Keratinocyte (primary cell): ENCODE measurements at regions not wholly inside any gene's neighbourhood (a gene's known extent, or its start where the extent isn't known, plus 50 kb on each side); places are given as distances from the start of the nearest gene placed in this dataset.

ENCODE experiments used
- DNase-seq: peaks from one replicate; pipeline ENCODE4 v3.0.0-alpha.2; 2011; ENCODE audit warnings: low read depth, missing footprints, low spot score
- FAIRE-seq: peaks from 2 replicates; lab custom pipeline; 2011; peaks lifted over from hg19 to GRCh38; lab: Jason Lieb, UNC
- H2AFZ ChIP-seq: 2 replicates; pipeline ENCODE4 v1.6.0; 2012; ENCODE audit warnings: low read length, control low read depth, inconsistent platforms; ENCODE audit not compliant: control insufficient read depth
- H3K27ac ChIP-seq: 2 replicates; pipeline ENCODE4 v1.5.1; 2011; ENCODE audit warnings: low read length; ENCODE audit not compliant: control insufficient read depth, insufficient read depth
- H3K27me3 ChIP-seq: 3 replicates; pipeline ENCODE4 v1.6.0; 2011; ENCODE audit warnings: low read length; ENCODE audit not compliant: control insufficient read depth, insufficient read depth; ENCODE audit errors: extremely low read depth
- H3K36me3 ChIP-seq, 2 experiments: 2 replicates in 1 of 2; 3 replicates in 1 of 2; pipeline ENCODE4 v1.5.1; 2011; ENCODE audit warnings: low read length in 2 of 2, mild to moderate bottlenecking in 1 of 2; ENCODE audit not compliant: control insufficient read depth in 2 of 2, insufficient read depth in 2 of 2; ENCODE audit errors: extremely low read depth in 1 of 2
- H3K4me1 ChIP-seq: 3 replicates; pipeline ENCODE4 v1.5.1; 2011; ENCODE audit warnings: low read length; ENCODE audit not compliant: control insufficient read depth, insufficient read depth; ENCODE audit errors: extremely low read depth
- H3K4me2 ChIP-seq: 3 replicates; pipeline ENCODE4 v1.6.0; 2011; ENCODE audit warnings: low read depth, low read length; ENCODE audit not compliant: control insufficient read depth, insufficient read depth; ENCODE audit errors: extremely low read depth
- H3K4me3 ChIP-seq, 3 experiments: fragments of 200-600 bp in 1 of 3; sonication (generic) in 1 of 3; 2 replicates in 2 of 3; 3 replicates in 1 of 3; pipeline ENCODE4 v1.5.1; 2011 to 2016; ENCODE audit warnings: low read length in 3 of 3, mild to moderate bottlenecking in 3 of 3, control low read depth in 2 of 3, inconsistent platforms in 1 of 3, low read depth in 1 of 3, mixed read lengths in 1 of 3, mixed run types in 1 of 3, moderate library complexity in 1 of 3; ENCODE audit not compliant: control insufficient read depth in 2 of 3, insufficient read depth in 2 of 3; ENCODE audit errors: extremely low read depth in 1 of 3
- H3K79me2 ChIP-seq: 2 replicates; pipeline ENCODE4 v1.6.0; 2012; ENCODE audit warnings: low read length; ENCODE audit not compliant: control insufficient read depth, insufficient read depth
- H3K9ac ChIP-seq: 3 replicates; pipeline ENCODE4 v1.6.0; 2011; ENCODE audit warnings: low read length; ENCODE audit not compliant: control insufficient read depth, insufficient read depth; ENCODE audit errors: extremely low read depth
- H3K9me1 ChIP-seq: 3 replicates; pipeline ENCODE4 v1.6.0; 2011; ENCODE audit warnings: low read length; ENCODE audit not compliant: control insufficient read depth, insufficient read depth; ENCODE audit errors: extremely low read depth
- H3K9me3 ChIP-seq: 2 replicates; pipeline ENCODE4 v1.5.1; 2012; ENCODE audit warnings: low read depth, low read length; ENCODE audit not compliant: control insufficient read depth
- H4K20me1 ChIP-seq: 3 replicates; pipeline ENCODE4 v1.6.0; 2011; ENCODE audit warnings: low read length; ENCODE audit not compliant: control insufficient read depth, insufficient read depth; ENCODE audit errors: extremely low read depth
- EZH2 ChIP-seq: IDR thresholded peaks from one replicate; pipeline ENCODE4 v1.6.1; 2012; ENCODE audit warnings: inconsistent platforms, mild to moderate bottlenecking, low read length, moderate library complexity
- dilution Hi-C: fragments of 300-500 bp; cut with MboI; formaldehyde crosslinking; loops from one replicate; pipeline ENCODE4 v1.7.0; 2020; ENCODE audit warnings: low sequenced_read_pairs; ENCODE audit not compliant: extremely low pct_ligation_motif_present
- TF ChIP-seq, protein P1 (sequence below), 3 experiments: IDR thresholded peaks in 1 of 3; conservative IDR thresholded peaks in 1 of 3; optimal IDR thresholded peaks in 1 of 3; 2 replicates in 2 of 3; 3 replicates in 1 of 3; pipeline versions ENCODE3 to v1.5.1; 2011; ENCODE audit warnings: low read length in 3 of 3, mild to moderate bottlenecking in 3 of 3, moderate library complexity in 2 of 3, control low read depth in 1 of 3, inconsistent platforms in 1 of 3; ENCODE audit not compliant: insufficient read depth in 2 of 3; ENCODE audit errors: extremely low read depth in 1 of 3

DNA sequence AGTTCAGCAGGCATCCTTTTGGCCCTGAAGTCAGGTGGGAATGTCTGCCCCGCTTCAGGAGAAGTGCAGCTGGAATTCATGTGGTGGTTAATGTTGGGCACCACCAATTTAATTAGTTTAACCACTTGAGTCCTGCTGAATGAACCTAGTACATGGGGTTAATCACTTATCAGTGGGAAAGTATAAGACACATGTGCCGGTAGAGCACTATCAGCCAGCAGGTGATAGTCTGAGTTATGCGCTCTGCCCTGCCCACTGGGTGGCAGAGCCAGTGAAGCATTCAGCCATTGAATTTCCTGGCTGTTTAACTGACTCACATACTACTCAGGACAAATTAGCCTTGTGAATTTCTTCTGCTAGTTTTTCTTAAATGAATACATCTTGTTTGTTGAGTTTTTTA, 789.7 kb upstream of the PRR20A start:
- H3K9me1 ChIP-seq, result no peaks in the 10 kb centered on the region
- H3K4me1 ChIP-seq, result no peaks in the 10 kb centered on the region
- no peak for DNase-seq
- H4K20me1 ChIP-seq, result no peaks in the 10 kb centered on the region
- no peaks in the 10 kb centered on the region for H3K27me3 ChIP-seq
- no peak for FAIRE-seq
- H3K9me3 ChIP-seq, result no peaks in the 10 kb centered on the region
- H3K4me3 ChIP-seq, result no peak overlapping the region
- no peaks in the 10 kb centered on the region for H3K79me2 ChIP-seq
- no peak for TF ChIP-seq EZH2
- TF ChIP-seq, protein P1, sequence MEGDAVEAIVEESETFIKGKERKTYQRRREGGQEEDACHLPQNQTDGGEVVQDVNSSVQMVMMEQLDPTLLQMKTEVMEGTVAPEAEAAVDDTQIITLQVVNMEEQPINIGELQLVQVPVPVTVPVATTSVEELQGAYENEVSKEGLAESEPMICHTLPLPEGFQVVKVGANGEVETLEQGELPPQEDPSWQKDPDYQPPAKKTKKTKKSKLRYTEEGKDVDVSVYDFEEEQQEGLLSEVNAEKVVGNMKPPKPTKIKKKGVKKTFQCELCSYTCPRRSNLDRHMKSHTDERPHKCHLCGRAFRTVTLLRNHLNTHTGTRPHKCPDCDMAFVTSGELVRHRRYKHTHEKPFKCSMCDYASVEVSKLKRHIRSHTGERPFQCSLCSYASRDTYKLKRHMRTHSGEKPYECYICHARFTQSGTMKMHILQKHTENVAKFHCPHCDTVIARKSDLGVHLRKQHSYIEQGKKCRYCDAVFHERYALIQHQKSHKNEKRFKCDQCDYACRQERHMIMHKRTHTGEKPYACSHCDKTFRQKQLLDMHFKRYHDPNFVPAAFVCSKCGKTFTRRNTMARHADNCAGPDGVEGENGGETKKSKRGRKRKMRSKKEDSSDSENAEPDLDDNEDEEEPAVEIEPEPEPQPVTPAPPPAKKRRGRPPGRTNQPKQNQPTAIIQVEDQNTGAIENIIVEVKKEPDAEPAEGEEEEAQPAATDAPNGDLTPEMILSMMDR (optimal IDR thresholded peaks at IDR 0.05 in 1 of 3, IDR thresholded peaks at IDR 0.05 in 1 of 3, conservative IDR thresholded peaks at IDR 0.05 in 1 of 3; ENCODE audit: extremely low read depth in 1 of 3, insufficient read depth in 2 of 3, low read length in 3 of 3), result peak in 2 of 3 experiments; percentile 38 to 54
- no peaks in the 10 kb centered on the region for H3K36me3 ChIP-seq
- H2AFZ ChIP-seq, result no peak overlapping the region
- no peak overlapping the region for H3K27ac ChIP-seq
- H3K9ac ChIP-seq, result no peak overlapping the region
- dilution Hi-C loops, result no loop called here
- H3K4me2 ChIP-seq, result no peak overlapping the region

DNA sequence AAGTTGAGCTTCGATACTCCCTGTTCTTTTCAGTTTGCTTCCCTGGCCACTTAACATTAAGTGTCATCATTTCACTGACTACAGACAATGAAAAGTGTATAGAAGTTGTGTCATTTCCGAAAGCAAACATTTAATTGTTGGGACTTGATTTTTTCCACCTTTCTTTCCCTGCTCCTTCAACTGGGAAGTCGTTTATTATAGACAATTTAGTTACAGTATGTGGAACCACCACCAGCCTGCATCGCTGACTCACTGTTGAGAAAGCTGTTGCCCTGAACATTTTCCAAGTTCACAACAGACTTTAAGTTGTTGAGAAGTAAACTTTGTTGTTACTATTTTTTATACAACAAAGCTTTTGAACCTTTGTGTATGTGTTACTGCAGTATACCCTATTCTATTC, 788.4 kb upstream of the PRR20A start:
- H3K9me1 ChIP-seq, result no peaks in the 10 kb centered on the region
- no peaks in the 10 kb centered on the region for H3K4me1 ChIP-seq
- no peak for TF ChIP-seq EZH2
- TF ChIP-seq, protein P1 (optimal IDR thresholded peaks at IDR 0.05 in 1 of 3, IDR thresholded peaks at IDR 0.05 in 1 of 3, conservative IDR thresholded peaks at IDR 0.05 in 1 of 3; ENCODE audit: extremely low read depth in 1 of 3, insufficient read depth in 2 of 3, low read length in 3 of 3), result no peak
- H3K9me3 ChIP-seq, result no peaks in the 10 kb centered on the region
- no peaks in the 10 kb centered on the region for H4K20me1 ChIP-seq
- dilution Hi-C loops, result no loop called here
- H3K4me3 ChIP-seq, result no peak overlapping the region
- no peaks in the 10 kb centered on the region for H3K27me3 ChIP-seq
- H3K27ac ChIP-seq, result no peak overlapping the region
- H3K79me2 ChIP-seq, result no peaks in the 10 kb centered on the region
- H3K36me3 ChIP-seq, result no peaks in the 10 kb centered on the region
- FAIRE-seq, result no peak
- H2AFZ ChIP-seq, result no peak overlapping the region
- H3K9ac ChIP-seq, result no peak overlapping the region
- DNase-seq, result no peak
- no peak overlapping the region for H3K4me2 ChIP-seq
